ENCODE measurements at regions not wholly inside any gene's neighbourhood (a gene's known extent, or its start where the extent isn't known, plus 50 kb on each side); places are given as distances from the start of the nearest gene placed in this dataset.

GRCh38 chr6:51535327-51535726 lies 552.1 kb downstream of the PKHD1 start:
- TF ChIP-seq RARB (CRISPR knock-in tag; IDR thresholded peaks at IDR 0.05), result no peak
- TF ChIP-seq ZC3H10 (CRISPR knock-in tag; IDR thresholded peaks at IDR 0.05), result no peak
- no peak for TF ChIP-seq CSDC2 (CRISPR knock-in tag; IDR thresholded peaks at IDR 0.05)
- TF ChIP-seq, protein P1, sequence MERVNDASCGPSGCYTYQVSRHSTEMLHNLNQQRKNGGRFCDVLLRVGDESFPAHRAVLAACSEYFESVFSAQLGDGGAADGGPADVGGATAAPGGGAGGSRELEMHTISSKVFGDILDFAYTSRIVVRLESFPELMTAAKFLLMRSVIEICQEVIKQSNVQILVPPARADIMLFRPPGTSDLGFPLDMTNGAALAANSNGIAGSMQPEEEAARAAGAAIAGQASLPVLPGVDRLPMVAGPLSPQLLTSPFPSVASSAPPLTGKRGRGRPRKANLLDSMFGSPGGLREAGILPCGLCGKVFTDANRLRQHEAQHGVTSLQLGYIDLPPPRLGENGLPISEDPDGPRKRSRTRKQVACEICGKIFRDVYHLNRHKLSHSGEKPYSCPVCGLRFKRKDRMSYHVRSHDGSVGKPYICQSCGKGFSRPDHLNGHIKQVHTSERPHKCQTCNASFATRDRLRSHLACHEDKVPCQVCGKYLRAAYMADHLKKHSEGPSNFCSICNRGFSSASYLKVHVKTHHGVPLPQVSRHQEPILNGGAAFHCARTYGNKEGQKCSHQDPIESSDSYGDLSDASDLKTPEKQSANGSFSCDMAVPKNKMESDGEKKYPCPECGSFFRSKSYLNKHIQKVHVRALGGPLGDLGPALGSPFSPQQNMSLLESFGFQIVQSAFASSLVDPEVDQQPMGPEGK (CRISPR knock-in tag; IDR thresholded peaks at IDR 0.05; ENCODE audit: borderline replicate concordance), result no peak
- TF ChIP-seq, protein P2, sequence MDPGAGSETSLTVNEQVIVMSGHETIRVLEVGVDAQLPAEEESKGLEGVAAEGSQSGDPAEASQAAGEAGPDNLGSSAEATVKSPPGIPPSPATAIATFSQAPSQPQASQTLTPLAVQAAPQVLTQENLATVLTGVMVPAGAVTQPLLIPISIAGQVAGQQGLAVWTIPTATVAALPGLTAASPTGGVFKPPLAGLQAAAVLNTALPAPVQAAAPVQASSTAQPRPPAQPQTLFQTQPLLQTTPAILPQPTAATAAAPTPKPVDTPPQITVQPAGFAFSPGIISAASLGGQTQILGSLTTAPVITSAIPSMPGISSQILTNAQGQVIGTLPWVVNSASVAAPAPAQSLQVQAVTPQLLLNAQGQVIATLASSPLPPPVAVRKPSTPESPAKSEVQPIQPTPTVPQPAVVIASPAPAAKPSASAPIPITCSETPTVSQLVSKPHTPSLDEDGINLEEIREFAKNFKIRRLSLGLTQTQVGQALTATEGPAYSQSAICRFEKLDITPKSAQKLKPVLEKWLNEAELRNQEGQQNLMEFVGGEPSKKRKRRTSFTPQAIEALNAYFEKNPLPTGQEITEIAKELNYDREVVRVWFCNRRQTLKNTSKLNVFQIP (CRISPR knock-in tag; IDR thresholded peaks at IDR 0.05; ENCODE audit: borderline replicate concordance, low read depth), result no peak
- no peak for TF ChIP-seq SNAI2 (CRISPR knock-in tag; IDR thresholded peaks at IDR 0.05)
- TF ChIP-seq ZNF8 (CRISPR knock-in tag; IDR thresholded peaks at IDR 0.05), result no peak
- no peak for TF ChIP-seq ZFP3 (CRISPR knock-in tag; IDR thresholded peaks at IDR 0.05)
- no peak for TF ChIP-seq ZNF565 (CRISPR knock-in tag; conservative IDR thresholded peaks at IDR 0.05; ENCODE audit: low read depth)
- TF ChIP-seq, protein P3, sequence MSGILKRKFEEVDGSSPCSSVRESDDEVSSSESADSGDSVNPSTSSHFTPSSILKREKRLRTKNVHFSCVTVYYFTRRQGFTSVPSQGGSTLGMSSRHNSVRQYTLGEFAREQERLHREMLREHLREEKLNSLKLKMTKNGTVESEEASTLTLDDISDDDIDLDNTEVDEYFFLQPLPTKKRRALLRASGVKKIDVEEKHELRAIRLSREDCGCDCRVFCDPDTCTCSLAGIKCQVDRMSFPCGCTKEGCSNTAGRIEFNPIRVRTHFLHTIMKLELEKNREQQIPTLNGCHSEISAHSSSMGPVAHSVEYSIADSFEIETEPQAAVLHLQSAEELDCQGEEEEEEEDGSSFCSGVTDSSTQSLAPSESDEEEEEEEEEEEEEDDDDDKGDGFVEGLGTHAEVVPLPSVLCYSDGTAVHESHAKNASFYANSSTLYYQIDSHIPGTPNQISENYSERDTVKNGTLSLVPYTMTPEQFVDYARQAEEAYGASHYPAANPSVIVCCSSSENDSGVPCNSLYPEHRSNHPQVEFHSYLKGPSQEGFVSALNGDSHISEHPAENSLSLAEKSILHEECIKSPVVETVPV (CRISPR knock-in tag; IDR thresholded peaks at IDR 0.05), result no peak
- no peak for TF ChIP-seq ISL1 (CRISPR knock-in tag; IDR thresholded peaks at IDR 0.05)
- no peak for TF ChIP-seq ARNTL (CRISPR knock-in tag; IDR thresholded peaks at IDR 0.05; ENCODE audit: borderline replicate concordance, low read depth)
- TF ChIP-seq PPARA (CRISPR knock-in tag; IDR thresholded peaks at IDR 0.05; ENCODE audit: borderline replicate concordance), result no peak

Data from SK-N-SH treated with all-trans-retinoic acid at 6 μM for 48 hours (cell line).